GM18517 (cell line): ENCODE measurements at regions not wholly inside any gene's neighbourhood (a gene's known extent, or its start where the extent isn't known, plus 50 kb on each side); places are given as distances from the start of the nearest gene placed in this dataset.

Experiments
- ATAC-seq: cut with Tn5 transposase; IDR thresholded peaks from one replicate; pipeline ENCODE4 v1.9.1; 2021; ENCODE audit warnings: mild to moderate bottlenecking, moderate library complexity; ENCODE audit not compliant: unreplicated experiment

- no peak for ATAC-seq
Observed at GRCh38 chr2:193333539-193333938, 1138.8 kb upstream of the TMEFF2 start.

GRCh38 chr2:193332941-193333340 lies 1138.2 kb upstream of the TMEFF2 start:
- no peak for ATAC-seq

- ATAC-seq, result no peak
Observed at GRCh38 chr2:193331676-193332075, 1136.9 kb upstream of the TMEFF2 start.

- no peak for ATAC-seq
Observed at GRCh38 chr2:193326296-193326695, 1131.6 kb upstream of the TMEFF2 start.

GRCh38 chr2:193315428-193316091 lies 1120.8 kb upstream of the TMEFF2 start:
- ATAC-seq, result peak; percentile 57

- ATAC-seq, result no peak
Observed at GRCh38 chr2:193303464-193303863, 1108.7 kb upstream of the TMEFF2 start.

GRCh38 chr2:193294371-193294770 lies 1099.6 kb upstream of the TMEFF2 start:
- no peak for ATAC-seq

- ATAC-seq, result no peak
Observed at GRCh38 chr2:193279361-193279760, 1084.6 kb upstream of the TMEFF2 start.

GRCh38 chr2:193276988-193277387 lies 1082.3 kb upstream of the TMEFF2 start:
- ATAC-seq, result no peak

- ATAC-seq, result no peak
Observed at GRCh38 chr2:193276560-193276959, 1081.8 kb upstream of the TMEFF2 start.

- no peak for ATAC-seq
Observed at GRCh38 chr2:193276069-193276468, 1081.3 kb upstream of the TMEFF2 start.

- ATAC-seq, result no peak
Observed at GRCh38 chr2:193272011-193272410, 1077.3 kb upstream of the TMEFF2 start.

- ATAC-seq, result no peak
Observed at GRCh38 chr2:193270816-193271215, 1076.1 kb upstream of the TMEFF2 start.

GRCh38 chr2:193267496-193268002 lies 1072.8 kb upstream of the TMEFF2 start:
- ATAC-seq, result no peak

- no peak for ATAC-seq
Observed at GRCh38 chr2:193253014-193253530, 1058.3 kb upstream of the TMEFF2 start.

GRCh38 chr2:193251909-193252308 lies 1057.2 kb upstream of the TMEFF2 start:
- no peak for ATAC-seq

GRCh38 chr2:193250389-193250788 lies 1055.7 kb upstream of the TMEFF2 start:
- ATAC-seq, result no peak

- ATAC-seq, result no peak
Observed at GRCh38 chr2:193240752-193241151, 1046.0 kb upstream of the TMEFF2 start.

GRCh38 chr2:193231634-193232033 lies 1036.9 kb upstream of the TMEFF2 start:
- ATAC-seq, result no peak

- ATAC-seq, result no peak
Observed at GRCh38 chr2:193228276-193228675, 1033.5 kb upstream of the TMEFF2 start.

- no peak for ATAC-seq
Observed at GRCh38 chr2:193222454-193222853, 1027.7 kb upstream of the TMEFF2 start.

GRCh38 chr2:193219413-193219812 lies 1024.7 kb upstream of the TMEFF2 start:
- ATAC-seq, result no peak

- no peak for ATAC-seq
Observed at GRCh38 chr2:193201583-193201982, 1006.9 kb upstream of the TMEFF2 start.
